Ectodermal cell (in vitro differentiated cells): ENCODE measurements at regions not wholly inside any gene's neighbourhood (a gene's known extent, or its start where the extent isn't known, plus 50 kb on each side); places are given as distances from the start of the nearest gene placed in this dataset.

ENCODE experiments used
- H3K27ac ChIP-seq: 2 replicates; pipeline ENCODE4 v1.7.0; 2013; ENCODE audit warnings: mild to moderate bottlenecking, low read depth, low read length; ENCODE audit not compliant: insufficient read depth, poor library complexity, severe bottlenecking
- H3K27me3 ChIP-seq: 2 replicates; pipeline ENCODE4 v1.7.0; 2013; ENCODE audit warnings: mild to moderate bottlenecking, low read length; ENCODE audit not compliant: insufficient read depth, control insufficient read depth, poor library complexity, severe bottlenecking
- H3K36me3 ChIP-seq: one replicate; pipeline ENCODE4 v1.7.0; 2013; ENCODE audit warnings: low read length; ENCODE audit not compliant: control insufficient read depth, insufficient read depth
- H3K4me1 ChIP-seq: one replicate; pipeline ENCODE4 v1.7.0; 2013; ENCODE audit warnings: low read length; ENCODE audit not compliant: control insufficient read depth, insufficient read depth
- H3K4me3 ChIP-seq: 2 replicates; pipeline ENCODE4 v1.7.0; 2013; ENCODE audit warnings: low read depth, low read length, control low read depth; ENCODE audit not compliant: insufficient read depth
- H3K9me3 ChIP-seq: 2 replicates; pipeline ENCODE4 v1.7.0; 2013; ENCODE audit warnings: mild to moderate bottlenecking, low read length, moderate library complexity; ENCODE audit not compliant: control insufficient read depth
- WGBS, 2 experiments: methylation state at CpG; one replicate each; pipeline ENCODE4 v1.1.7; 2013; ENCODE audit warnings: missing lambda C conversion rate in 2 of 2; 5-methylcytosine and 5-hydroxymethylcytosine counted together

GRCh38 chr14:40903709-40904108, 703.0 kb upstream of the LRFN5 start:
- H3K27ac ChIP-seq: no peak overlapping the region
- no peak overlapping the region for H3K4me3 ChIP-seq
- H3K9me3 ChIP-seq: no peaks in the 10 kb centered on the region
- no peaks in the 10 kb centered on the region for H3K27me3 ChIP-seq
- no peaks in the 10 kb centered on the region for H3K4me1 ChIP-seq
- H3K36me3 ChIP-seq: no peaks in the 10 kb centered on the region

- H3K27me3 ChIP-seq: no peaks in the 10 kb centered on the region
Observed at GRCh38 chr14:40899435-40899834, 707.2 kb upstream of the LRFN5 start.

GRCh38 chr14:40894846-40895245, 711.8 kb upstream of the LRFN5 start:
- no peak overlapping the region for H3K27ac ChIP-seq
- no peak overlapping the region for H3K4me3 ChIP-seq
- H3K9me3 ChIP-seq: no peaks in the 10 kb centered on the region
- no peaks in the 10 kb centered on the region for H3K4me1 ChIP-seq
- 93 to 100% methylated on average over 1 of the region's 2 CpGs for WGBS, 2 experiments
- H3K27me3 ChIP-seq: no peaks in the 10 kb centered on the region
- H3K36me3 ChIP-seq: no peaks in the 10 kb centered on the region

More at GRCh38 chr14:40899435-40899834, 707.2 kb upstream of the LRFN5 start:
- H3K4me1 ChIP-seq: no peaks in the 10 kb centered on the region
- H3K9me3 ChIP-seq: no peaks in the 10 kb centered on the region
- 89 to 94% methylated on average over 2 of the region's 2 CpGs for WGBS, 2 experiments
- H3K27ac ChIP-seq: no peak overlapping the region
- no peaks in the 10 kb centered on the region for H3K36me3 ChIP-seq
- H3K4me3 ChIP-seq: no peak overlapping the region

- no peaks in the 10 kb centered on the region for H3K9me3 ChIP-seq
- H3K27me3 ChIP-seq: no peaks in the 10 kb centered on the region
- H3K4me3 ChIP-seq: no peak overlapping the region
- no peaks in the 10 kb centered on the region for H3K4me1 ChIP-seq
- H3K36me3 ChIP-seq: no peaks in the 10 kb centered on the region
- no peak overlapping the region for H3K27ac ChIP-seq
Observed at GRCh38 chr14:40889126-40889525, 717.5 kb upstream of the LRFN5 start.

GRCh38 chr14:40887912-40888311, 718.8 kb upstream of the LRFN5 start:
- Histone ChIP-seq H3K4me1 (no peaks in the 10 kb centered on the region), H3K27me3 (no peaks in the 10 kb centered on the region), H3K4me3 (no peak overlapping the region), H3K27ac (no peak overlapping the region), H3K36me3 (no peaks in the 10 kb centered on the region), H3K9me3 (no peaks in the 10 kb centered on the region)
- 88% methylated on average over 1 of the region's 2 CpGs; no CpG with 5 or more reads in 1 of the 2 experiments for WGBS, 2 experiments

GRCh38 chr14:40870252-40870651, 736.4 kb upstream of the LRFN5 start:
- H3K4me3 ChIP-seq: no peak overlapping the region
- H3K36me3 ChIP-seq: no peaks in the 10 kb centered on the region
- no peaks in the 10 kb centered on the region for H3K27me3 ChIP-seq
- H3K27ac ChIP-seq: no peak overlapping the region
- no peaks in the 10 kb centered on the region for H3K9me3 ChIP-seq
- H3K4me1 ChIP-seq: no peaks in the 10 kb centered on the region
- 88% methylated on average over 1 of the region's 1 CpG; no CpG with 5 or more reads in 1 of the 2 experiments for WGBS, 2 experiments

GRCh38 chr14:40859055-40859454, 747.6 kb upstream of the LRFN5 start:
- Histone ChIP-seq H3K27ac (no peak overlapping the region), H3K27me3 (no peaks in the 10 kb centered on the region), H3K9me3 (no peaks in the 10 kb centered on the region), H3K4me3 (no peak overlapping the region), H3K36me3 (no peaks in the 10 kb centered on the region), H3K4me1 (no peaks in the 10 kb centered on the region)
- 67 to 87% methylated on average over 1 of the region's 1 CpG for WGBS, 2 experiments

- Histone ChIP-seq H3K36me3 (no peaks in the 10 kb centered on the region), H3K4me1 (no peaks in the 10 kb centered on the region), H3K27ac (no peak overlapping the region), H3K9me3 (no peaks in the 10 kb centered on the region), H3K27me3 (no peaks in the 10 kb centered on the region), H3K4me3 (no peak overlapping the region)
- WGBS, 2 experiments: 93 to 99% methylated on average over 5 to 6 of the region's 6 CpGs
Observed at GRCh38 chr14:40855343-40855742, 751.3 kb upstream of the LRFN5 start.

- Histone ChIP-seq H3K36me3 (no peaks in the 10 kb centered on the region), H3K4me1 (no peaks in the 10 kb centered on the region), H3K27ac (no peak overlapping the region), H3K4me3 (no peak overlapping the region), H3K27me3 (no peaks in the 10 kb centered on the region), H3K9me3 (no peaks in the 10 kb centered on the region)
Observed at GRCh38 chr14:40850191-40850590, 756.5 kb upstream of the LRFN5 start.

- H3K36me3 ChIP-seq: no peaks in the 10 kb centered on the region
- H3K27ac ChIP-seq: no peak overlapping the region
- no peaks in the 10 kb centered on the region for H3K9me3 ChIP-seq
- no peaks in the 10 kb centered on the region for H3K4me1 ChIP-seq
- H3K4me3 ChIP-seq: no peak overlapping the region
- no peaks in the 10 kb centered on the region for H3K27me3 ChIP-seq
Observed at GRCh38 chr14:40847480-40847879, 759.2 kb upstream of the LRFN5 start.

GRCh38 chr14:40842816-40843215, 763.9 kb upstream of the LRFN5 start:
- Histone ChIP-seq H3K27me3 (no peaks in the 10 kb centered on the region), H3K4me1 (no peaks in the 10 kb centered on the region), H3K36me3 (no peaks in the 10 kb centered on the region), H3K4me3 (no peak overlapping the region), H3K9me3 (no peaks in the 10 kb centered on the region), H3K27ac (no peak overlapping the region)
